ENCODE measurements at regions not wholly inside any gene's neighbourhood (a gene's known extent, or its start where the extent isn't known, plus 50 kb on each side); places are given as distances from the start of the nearest gene placed in this dataset.

DNA sequence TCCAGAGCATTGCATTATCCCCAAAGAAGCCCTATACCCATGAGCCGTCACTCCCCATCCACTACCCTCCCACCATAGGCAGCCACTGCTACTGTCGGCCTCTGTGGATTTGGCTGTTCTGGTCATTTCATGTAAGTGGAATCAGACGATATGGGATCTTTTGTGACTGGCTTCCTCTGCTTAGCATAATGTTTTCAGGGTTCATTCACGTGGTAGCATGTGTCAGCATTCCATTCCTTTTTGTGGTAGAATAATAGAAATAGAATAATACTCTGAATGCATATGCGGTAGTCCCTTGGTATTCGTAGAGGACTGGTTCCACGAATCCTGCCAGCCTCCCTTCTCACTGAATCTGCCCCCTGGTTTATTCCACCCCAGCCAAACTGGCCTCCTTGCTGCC is 402.6 kb upstream of the SULF2 start:
- no peak for DNase-seq (ENCODE audit: insufficient read length)
- TF ChIP-seq POLR2A (IDR thresholded peaks at IDR 0.05; ENCODE audit: low read depth, low read length) = no peak
- no peak for TF ChIP-seq TAF1 (IDR thresholded peaks at IDR 0.05; ENCODE audit: borderline replicate concordance, low read depth, low read length)
- no peak for TF ChIP-seq POLR2AphosphoS5 (IDR thresholded peaks at IDR 0.05; ENCODE audit: low read depth, low read length)
- no peak for FAIRE-seq

DNA sequence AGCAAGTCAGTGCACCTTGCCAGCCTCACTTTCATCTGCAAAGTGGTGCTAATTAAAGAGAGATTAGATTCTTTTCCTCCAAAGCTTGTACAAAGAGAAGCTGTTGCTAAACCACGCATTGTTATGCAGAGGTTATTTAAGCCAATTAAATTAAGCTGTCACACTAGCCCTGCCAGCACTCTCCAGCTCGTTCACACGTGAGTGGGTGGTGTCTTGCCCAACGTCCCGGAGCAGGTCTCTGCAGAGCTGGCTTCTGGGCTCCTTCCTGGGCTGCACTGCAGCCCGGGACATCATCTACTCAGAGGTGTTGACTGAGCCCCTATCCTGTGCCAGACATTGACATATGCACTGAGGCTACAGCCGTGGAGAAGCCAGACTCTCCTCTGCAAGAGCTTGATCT is 401.6 kb upstream of the SULF2 start:
- DNase-seq (ENCODE audit: insufficient read length) = no peak
- no peak for TF ChIP-seq POLR2A (IDR thresholded peaks at IDR 0.05; ENCODE audit: low read depth, low read length)
- no peak for TF ChIP-seq POLR2AphosphoS5 (IDR thresholded peaks at IDR 0.05; ENCODE audit: low read depth, low read length)
- no peak for TF ChIP-seq TAF1 (IDR thresholded peaks at IDR 0.05; ENCODE audit: borderline replicate concordance, low read depth, low read length)
- no peak for FAIRE-seq

DNA sequence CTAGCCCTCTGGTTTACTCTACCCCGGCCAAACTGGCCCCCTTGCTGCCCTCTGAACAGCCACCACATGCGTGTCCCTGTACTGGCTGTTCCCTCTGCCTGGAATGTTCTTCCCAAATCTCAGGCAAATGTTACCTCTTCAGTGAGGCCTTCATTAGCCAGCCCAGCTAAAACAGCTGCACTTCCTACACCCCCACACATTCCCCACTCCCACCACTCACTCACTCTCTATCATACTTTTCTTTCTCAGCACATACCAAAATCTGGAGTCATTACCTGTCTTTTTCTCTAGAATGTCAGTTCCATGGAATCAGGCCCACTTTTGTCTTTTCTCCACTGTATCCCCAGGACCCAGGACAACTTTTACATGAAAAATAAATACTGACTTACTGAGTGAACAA is 401.2 kb upstream of the SULF2 start:
- TF ChIP-seq TAF1 (IDR thresholded peaks at IDR 0.05; ENCODE audit: borderline replicate concordance, low read depth, low read length) (no peak), POLR2A (IDR thresholded peaks at IDR 0.05; ENCODE audit: low read depth, low read length) (no peak), POLR2AphosphoS5 (IDR thresholded peaks at IDR 0.05; ENCODE audit: low read depth, low read length) (no peak)
- no peak for FAIRE-seq
- DNase-seq (ENCODE audit: insufficient read length) = no peak

DNA sequence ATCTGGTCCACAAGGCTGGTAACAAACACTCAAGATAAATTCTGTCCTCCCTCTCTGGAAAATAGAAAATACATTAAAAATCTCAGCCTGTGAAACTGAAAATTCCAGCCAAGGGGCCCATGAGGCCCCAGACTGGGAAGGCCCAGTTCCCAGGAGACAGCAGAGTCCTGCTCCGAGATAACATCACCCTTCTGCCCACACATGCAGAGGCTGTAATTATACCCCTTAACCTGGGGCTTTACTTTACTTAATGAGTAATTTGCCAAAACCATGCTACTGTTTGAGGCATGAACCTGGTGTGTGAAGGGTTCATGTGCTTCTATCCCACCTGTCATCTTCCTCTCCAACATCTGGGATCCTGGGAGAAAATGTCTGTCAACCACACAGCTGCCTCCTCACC is 398.9 kb upstream of the SULF2 start:
- TF ChIP-seq TAF1 (IDR thresholded peaks at IDR 0.05; ENCODE audit: borderline replicate concordance, low read depth, low read length) (no peak), POLR2A (IDR thresholded peaks at IDR 0.05; ENCODE audit: low read depth, low read length) (no peak), POLR2AphosphoS5 (IDR thresholded peaks at IDR 0.05; ENCODE audit: low read depth, low read length) (no peak)
- DNase-seq (ENCODE audit: insufficient read length) (no peak), FAIRE-seq (no peak)

DNA sequence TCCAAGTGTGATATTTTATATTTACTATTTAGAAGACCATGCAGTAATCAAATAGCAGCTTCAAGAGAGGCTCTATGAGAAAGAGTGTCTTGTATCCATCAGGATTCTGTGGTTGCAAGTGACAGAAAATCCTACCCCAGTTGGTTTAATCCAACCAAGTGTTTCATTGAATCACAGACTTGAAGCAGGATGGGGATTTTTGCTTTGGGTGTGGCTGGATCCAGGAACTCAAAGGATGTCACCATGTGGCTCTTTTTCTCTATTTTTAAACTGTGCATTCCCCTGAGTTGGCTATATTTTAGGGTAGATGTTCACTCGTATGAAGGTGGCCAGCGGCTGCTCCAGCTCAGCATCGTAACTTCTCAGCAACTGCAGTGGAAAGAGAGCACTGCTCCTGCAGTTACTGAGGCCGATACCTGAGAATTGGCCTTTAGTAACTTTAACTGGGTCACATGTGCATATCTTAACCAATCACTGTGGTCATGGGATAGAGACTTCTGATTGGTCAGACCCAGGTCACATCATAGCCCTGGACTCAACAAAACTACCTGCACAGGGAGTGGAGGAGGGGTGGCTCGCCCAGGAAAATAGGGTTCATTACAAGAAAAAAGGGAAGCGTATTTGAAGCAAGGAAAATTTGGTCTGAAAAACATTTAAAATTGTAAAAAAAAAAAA is 396.1 kb upstream of the SULF2 start:
- DNase-seq (ENCODE audit: insufficient read length) (no peak), FAIRE-seq (no peak)

DNA sequence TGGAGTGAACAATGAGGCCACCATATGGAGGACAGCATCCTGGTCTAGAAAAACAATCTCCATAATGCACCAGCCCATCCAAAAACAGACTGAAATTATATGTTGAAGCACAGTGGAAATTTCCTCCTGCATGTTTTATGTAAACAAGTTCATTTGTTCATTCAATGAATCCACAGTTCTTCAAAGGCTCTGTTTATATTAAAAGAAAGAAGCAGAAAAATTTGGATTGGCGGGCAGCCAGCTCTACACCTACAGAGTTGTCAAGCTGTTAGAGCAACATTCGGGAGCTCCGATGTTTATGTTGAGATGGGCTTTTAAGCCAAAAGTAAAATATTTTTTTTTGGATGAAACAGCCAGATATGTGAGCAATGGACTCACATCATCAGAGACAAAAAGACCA is 395.3 kb upstream of the SULF2 start:
- FAIRE-seq = no peak
- DNase-seq (ENCODE audit: insufficient read length) = no peak
- TF ChIP-seq POLR2A (IDR thresholded peaks at IDR 0.05; ENCODE audit: low read depth, low read length) (no peak), POLR2AphosphoS5 (IDR thresholded peaks at IDR 0.05; ENCODE audit: low read depth, low read length) (no peak), TAF1 (IDR thresholded peaks at IDR 0.05; ENCODE audit: borderline replicate concordance, low read depth, low read length) (no peak)

More for the DNA sequence above, 396.1 kb upstream of the SULF2 start:
- no peak for TF ChIP-seq TAF1 (IDR thresholded peaks at IDR 0.05; ENCODE audit: borderline replicate concordance, low read depth, low read length)
- TF ChIP-seq POLR2AphosphoS5 (IDR thresholded peaks at IDR 0.05; ENCODE audit: low read depth, low read length) = no peak
- no peak for TF ChIP-seq POLR2A (IDR thresholded peaks at IDR 0.05; ENCODE audit: low read depth, low read length)

DNA sequence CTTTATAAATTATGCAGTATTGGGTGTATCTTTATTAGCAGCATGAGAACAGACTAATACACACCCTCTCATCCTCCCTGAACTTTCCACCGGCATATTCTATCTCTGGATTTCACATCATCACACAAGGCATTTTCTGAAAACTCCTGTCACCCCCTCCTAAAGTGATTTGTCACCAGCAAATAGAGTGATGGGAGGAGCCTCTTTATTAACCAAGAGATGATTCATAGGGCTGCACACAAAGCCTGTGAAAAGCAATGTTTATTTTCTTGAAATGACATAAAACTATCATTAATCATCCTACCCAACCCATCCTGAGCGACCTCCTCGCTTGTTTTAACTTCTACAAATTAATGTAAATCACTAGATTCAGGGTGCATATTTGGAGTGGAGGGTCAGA is 394.7 kb upstream of the SULF2 start:
- FAIRE-seq = no peak
- TF ChIP-seq POLR2AphosphoS5 (IDR thresholded peaks at IDR 0.05; ENCODE audit: low read depth, low read length) (no peak), TAF1 (IDR thresholded peaks at IDR 0.05; ENCODE audit: borderline replicate concordance, low read depth, low read length) (no peak), POLR2A (IDR thresholded peaks at IDR 0.05; ENCODE audit: low read depth, low read length) (no peak)
- no peak for DNase-seq (ENCODE audit: insufficient read length)

DNA sequence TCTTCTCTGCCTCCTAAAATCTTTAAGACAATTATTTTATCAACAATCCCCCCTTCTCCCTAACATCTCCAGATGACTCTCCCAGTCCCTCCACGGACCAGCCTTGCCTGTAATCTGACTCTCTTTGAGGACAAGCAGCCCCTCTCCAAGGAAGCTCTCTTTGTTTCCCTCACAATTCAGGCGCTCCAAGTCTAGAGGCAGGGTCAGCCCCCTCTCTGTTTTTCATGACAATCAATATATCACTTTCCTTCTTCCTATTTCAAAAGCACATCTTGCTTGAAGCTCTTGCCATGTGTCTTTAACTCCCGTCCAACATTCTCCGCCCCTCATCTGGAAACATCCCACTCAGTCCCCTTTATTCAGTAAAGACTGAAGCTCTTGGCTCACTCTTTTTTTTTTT is 393.4 kb upstream of the SULF2 start:
- no peak for TF ChIP-seq TAF1 (IDR thresholded peaks at IDR 0.05; ENCODE audit: borderline replicate concordance, low read depth, low read length)
- no peak for TF ChIP-seq POLR2AphosphoS5 (IDR thresholded peaks at IDR 0.05; ENCODE audit: low read depth, low read length)
- no peak for TF ChIP-seq POLR2A (IDR thresholded peaks at IDR 0.05; ENCODE audit: low read depth, low read length)
- DNase-seq (ENCODE audit: insufficient read length) (no peak), FAIRE-seq (no peak)

DNA sequence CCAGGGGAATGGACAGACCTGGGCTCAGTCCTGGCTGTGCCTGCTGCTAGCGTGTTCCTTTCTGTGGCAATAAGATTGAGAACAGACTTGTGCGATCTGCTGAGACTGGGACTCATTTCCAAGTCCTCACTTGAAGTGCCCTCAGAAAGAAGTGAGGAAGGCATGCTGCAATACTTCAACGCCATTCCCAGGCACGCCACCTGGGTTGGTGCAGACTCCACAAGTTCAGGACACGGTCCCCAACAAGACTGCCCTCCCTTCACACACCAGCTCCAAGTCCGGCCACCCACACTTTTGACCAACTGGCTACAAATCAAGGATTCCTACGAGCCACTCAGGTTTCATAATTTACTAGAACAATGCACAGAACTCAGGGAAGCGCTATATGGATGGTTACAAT is 391.8 kb upstream of the SULF2 start:
- no peak for DNase-seq (ENCODE audit: insufficient read length)
- TF ChIP-seq TAF1 (IDR thresholded peaks at IDR 0.05; ENCODE audit: borderline replicate concordance, low read depth, low read length) (no peak), POLR2AphosphoS5 (IDR thresholded peaks at IDR 0.05; ENCODE audit: low read depth, low read length) (no peak), POLR2A (IDR thresholded peaks at IDR 0.05; ENCODE audit: low read depth, low read length) (no peak)
- FAIRE-seq = no peak

DNA sequence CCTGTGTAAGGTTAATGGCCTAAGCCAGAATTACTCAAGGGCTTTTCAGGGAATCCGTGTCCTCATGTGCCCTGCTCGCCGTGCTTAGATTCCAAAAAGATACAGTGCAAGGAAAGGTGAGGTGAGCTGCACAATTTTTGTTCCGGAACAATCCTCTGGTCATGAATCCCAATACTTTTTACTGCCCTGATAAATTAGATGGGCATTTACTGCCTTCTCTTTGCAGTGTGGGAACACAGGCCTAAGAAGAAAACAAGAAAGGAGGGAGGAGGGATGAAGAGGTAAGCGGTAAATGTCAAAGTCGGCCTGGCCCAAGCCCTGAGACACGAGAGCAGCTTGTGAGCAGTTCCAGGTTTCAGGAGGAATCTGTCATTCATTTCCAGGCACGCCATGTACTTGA is 390.9 kb upstream of the SULF2 start:
- TF ChIP-seq POLR2A (IDR thresholded peaks at IDR 0.05; ENCODE audit: low read depth, low read length) (no peak), POLR2AphosphoS5 (IDR thresholded peaks at IDR 0.05; ENCODE audit: low read depth, low read length) (no peak), TAF1 (IDR thresholded peaks at IDR 0.05; ENCODE audit: borderline replicate concordance, low read depth, low read length) (no peak)
- DNase-seq (ENCODE audit: insufficient read length) = no peak
- FAIRE-seq = no peak

DNA sequence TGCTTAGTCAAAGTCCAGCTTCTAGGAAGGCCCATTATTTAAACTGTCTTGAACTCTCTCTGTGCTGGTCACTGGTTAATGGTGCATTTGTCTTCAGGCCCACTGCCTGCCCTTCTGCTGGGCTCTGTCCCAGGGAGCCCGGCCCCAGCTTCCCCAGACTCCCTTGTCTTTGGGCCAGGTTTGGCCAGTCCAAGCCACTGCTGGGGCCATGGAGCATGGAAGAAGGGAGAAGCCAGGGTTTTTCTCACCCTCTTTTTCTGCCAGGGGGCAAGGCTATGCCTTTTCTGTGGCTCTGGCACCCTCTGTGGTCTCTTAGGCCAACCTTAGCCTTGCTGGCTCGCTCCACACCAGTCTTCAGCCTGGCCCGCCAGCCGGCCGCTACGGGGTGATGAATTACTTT is 390.0 kb upstream of the SULF2 start:
- DNase-seq (ENCODE audit: insufficient read length) (no peak), FAIRE-seq (no peak)
- TF ChIP-seq POLR2A (IDR thresholded peaks at IDR 0.05; ENCODE audit: low read depth, low read length) (no peak), POLR2AphosphoS5 (IDR thresholded peaks at IDR 0.05; ENCODE audit: low read depth, low read length) (no peak)

DNA sequence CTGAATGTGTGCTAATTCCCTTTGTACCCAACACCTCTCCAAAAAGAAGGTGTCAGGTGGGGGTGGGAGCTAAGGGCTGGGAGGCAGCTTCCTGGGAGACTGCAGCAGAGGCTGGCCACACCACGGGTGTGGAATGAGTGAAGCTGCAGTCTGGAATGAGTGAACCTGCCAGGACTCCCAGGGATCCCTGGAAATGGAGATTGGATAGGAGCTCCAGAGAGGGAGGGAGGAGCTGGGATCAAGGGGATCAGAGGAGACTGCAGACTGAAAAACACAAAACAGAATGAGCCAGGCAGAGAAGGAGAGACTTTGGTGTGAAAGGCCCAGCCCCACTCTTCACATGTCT is 387.0 kb upstream of the SULF2 start:
- FAIRE-seq (no peak), DNase-seq (ENCODE audit: insufficient read length) (no peak)
- no peak for TF ChIP-seq POLR2A (IDR thresholded peaks at IDR 0.05; ENCODE audit: low read depth, low read length)
- no peak for TF ChIP-seq POLR2AphosphoS5 (IDR thresholded peaks at IDR 0.05; ENCODE audit: low read depth, low read length)
- no peak for TF ChIP-seq TAF1 (IDR thresholded peaks at IDR 0.05; ENCODE audit: borderline replicate concordance, low read depth, low read length)
